ENCODE measurements at regions not wholly inside any gene's neighbourhood (a gene's known extent, or its start where the extent isn't known, plus 50 kb on each side); places are given as distances from the start of the nearest gene placed in this dataset.
"Not testable (repeated sequence)": the region's sequence is repeated elsewhere in the genome, so short reads cannot be mapped to it uniquely, and the experiment has no call there.

- not testable (repeated sequence) for TF ChIP-seq CTCF (optimal IDR thresholded peaks at IDR 0.05 in 1 of 3, IDR thresholded peaks at IDR 0.05 in 1 of 3, conservative IDR thresholded peaks at IDR 0.05 in 1 of 3; ENCODE audit: extremely low read depth in 1 of 3, insufficient read depth in 2 of 3, low read length in 3 of 3); EZH2 (IDR thresholded peaks at IDR 0.05; ENCODE audit: low read length)
Observed at GRCh38 chrX:46322929-46323328, 222.3 kb downstream of the ZNF674 start.
